ENCODE measurements at regions not wholly inside any gene's neighbourhood (a gene's known extent, or its start where the extent isn't known, plus 50 kb on each side); places are given as distances from the start of the nearest gene placed in this dataset.

- Histone ChIP-seq H3K9ac (replicated peaks; ENCODE audit: extremely low read depth, insufficient read depth, low read length) (no peak overlapping the region), H2AFZ (ENCODE audit: low read depth, low read length) (no peak overlapping the region), H3K79me2 (ENCODE audit: control insufficient read depth, insufficient read depth, low read length) (no peaks in the 10 kb centered on the region), H4K20me1 (replicated peaks; ENCODE audit: control insufficient read depth, extremely low read depth, insufficient read depth, low read length) (no peaks in the 10 kb centered on the region), H3K27ac (ENCODE audit: insufficient read depth, low read depth, low read length) (no peak overlapping the region), H3K9me1 (replicated peaks; ENCODE audit: control insufficient read depth, extremely low read depth, insufficient read depth, low read length) (no peaks in the 10 kb centered on the region), H3K4me1 (ENCODE audit: control insufficient read depth, extremely low read depth, insufficient read depth, low read length) (peaks cover 12% of the 10 kb centered on the region), H3K4me3 (replicated peaks in 1 of 3; ENCODE audit: insufficient read depth in 1 of 3, low read depth in 1 of 3, low read length in 3 of 3) (no peak overlapping the region), H3K27me3 (ENCODE audit: control insufficient read depth in 2 of 2, insufficient read depth in 2 of 2, low read length in 2 of 2) (no peaks in the 10 kb centered on the region), H3K9me3 (replicated peaks; ENCODE audit: control insufficient read depth, insufficient read depth, low read length) (no peaks in the 10 kb centered on the region), H3K36me3 (ENCODE audit: control insufficient read depth in 2 of 2, extremely low read depth in 1 of 2, insufficient read depth in 2 of 2, low read length in 2 of 2) (no peaks in the 10 kb centered on the region), H3K4me2 (ENCODE audit: insufficient read depth, low read length) (no peak overlapping the region)
- dilution Hi-C loops (cut with MboI; ENCODE audit: extremely low pct_ligation_motif_present, low sequenced_read_pairs) (no loop called here), intact Hi-C loops (cut with micrococcal nuclease) (no loop called here)
- POLR2A ChIA-PET = interaction anchor here (1.3 kb wide), 1 partner anchor 164 kb away, joined by 3 read pairs; the partner anchor contains the start of gene EFNB1
- TF ChIP-seq MYC (IDR thresholded peaks at IDR 0.05; ENCODE audit: low read depth, low read length) (no peak), EZH2 (IDR thresholded peaks at IDR 0.05; ENCODE audit: borderline replicate concordance, low read depth, low read length, severe bottlenecking) (no peak), CTCF (IDR thresholded peaks at IDR 0.05; ENCODE audit: extremely low read depth in 1 of 2, insufficient read depth in 1 of 2, low read depth in 1 of 2, low read length in 2 of 2) (no peak), JUN (IDR thresholded peaks at IDR 0.05; ENCODE audit: borderline replicate concordance, insufficient read depth, insufficient read length, low read depth) (no peak), MAX (IDR thresholded peaks at IDR 0.05; ENCODE audit: insufficient read depth, insufficient read length) (no peak), GATA2 (IDR thresholded peaks at IDR 0.05; ENCODE audit: insufficient read depth, insufficient read length, low read depth, low read length) (no peak), FOS (IDR thresholded peaks at IDR 0.05; ENCODE audit: borderline replicate concordance, insufficient read depth, low read length) (no peak), POLR2A (IDR thresholded peaks at IDR 0.05; ENCODE audit: low read depth, low read length) (no peak), POLR2AphosphoS5 (IDR thresholded peaks at IDR 0.05; ENCODE audit: insufficient read depth, low read depth, low read length) (no peak)
- no TSS peak for BruUV-seq (replicated peaks)
- no peak for DNase-seq (ENCODE audit: low read depth, low spot score)
- no peak for FAIRE-seq
- CTCF ChIA-PET = interaction anchor here (1.5 kb wide), 1 partner anchor 165 kb away, joined by 5 read pairs; no protein-coding TSS in a partner anchor
Measured at GRCh38 chrX:68992821-68993397, 164.1 kb downstream of the EFNB1 start.

Data from endothelial cell of umbilical vein (primary cell).